SJCRH30 (cell line): ENCODE measurements at regions not wholly inside any gene's neighbourhood (a gene's known extent, or its start where the extent isn't known, plus 50 kb on each side); places are given as distances from the start of the nearest gene placed in this dataset.
"Not testable (repeated sequence)": the region's sequence is repeated elsewhere in the genome, so short reads cannot be mapped to it uniquely, and the experiment has no call there.

ENCODE experiments used
- DNase-seq, 2 experiments: peaks; one replicate each; pipeline ENCODE4 v3.0.0-alpha.2; 2015 to 2020
- H3K27ac ChIP-seq: fragments of 250-450 bp; sonication (Bioruptor Pico); 2 replicates; pipeline ENCODE4 v1.5.1; 2020; ENCODE audit warnings: mild to moderate bottlenecking, moderate library complexity
- H3K27me3 ChIP-seq: fragments of 250-450 bp; sonication (Bioruptor Pico); 2 replicates; pipeline ENCODE4 v1.5.1; 2020; ENCODE audit warnings: mild to moderate bottlenecking, moderate library complexity
- H3K36me3 ChIP-seq: fragments of 250-450 bp; sonication (Bioruptor Pico); 2 replicates; pipeline ENCODE4 v1.5.1; 2020; ENCODE audit warnings: mild to moderate bottlenecking, moderate library complexity
- H3K4me1 ChIP-seq: fragments of 250-450 bp; sonication (Bioruptor Pico); 2 replicates; pipeline ENCODE4 v1.5.1; 2020; ENCODE audit warnings: mild to moderate bottlenecking, moderate library complexity
- H3K4me3 ChIP-seq: fragments of 250-450 bp; sonication (Bioruptor Pico); 2 replicates; pipeline ENCODE4 v1.5.1; 2020; ENCODE audit warnings: mild to moderate bottlenecking, moderate library complexity
- H3K9me3 ChIP-seq: fragments of 250-450 bp; sonication (Bioruptor Pico); replicated peaks from 2 replicates; pipeline ENCODE4 v1.5.1; 2020; ENCODE audit warnings: mild to moderate bottlenecking, moderate library complexity

DNA sequence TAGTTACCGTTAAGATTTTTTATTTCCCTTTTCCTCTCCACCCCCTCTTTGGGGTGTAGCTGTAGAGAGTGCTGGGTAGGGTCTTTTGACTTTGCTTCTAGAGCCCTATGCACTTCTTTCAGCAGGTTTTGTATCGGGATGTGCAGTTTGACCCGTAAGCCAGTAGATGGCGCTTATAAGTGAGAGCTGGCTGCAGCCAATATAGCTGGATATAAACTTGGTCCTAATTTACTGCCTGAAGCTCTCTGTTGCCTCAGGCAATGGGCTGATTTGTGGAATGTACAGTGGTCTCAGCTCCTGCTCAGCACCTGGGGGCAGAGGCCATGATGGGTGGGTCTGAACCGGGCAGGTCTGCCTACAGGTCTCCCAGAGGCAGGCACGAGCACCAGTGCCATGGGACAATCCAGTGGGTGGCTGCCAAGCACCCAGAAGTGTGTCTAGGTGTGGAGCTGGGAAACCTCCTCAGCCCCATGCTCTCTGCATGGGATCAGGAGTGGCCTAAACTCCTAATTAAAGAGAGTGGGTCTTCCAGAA lies 146.5 kb downstream of the SPANXN1 start:
- no peaks in the 10 kb centered on the region for H3K4me1 ChIP-seq
- H3K36me3 ChIP-seq = no peaks in the 10 kb centered on the region

DNA sequence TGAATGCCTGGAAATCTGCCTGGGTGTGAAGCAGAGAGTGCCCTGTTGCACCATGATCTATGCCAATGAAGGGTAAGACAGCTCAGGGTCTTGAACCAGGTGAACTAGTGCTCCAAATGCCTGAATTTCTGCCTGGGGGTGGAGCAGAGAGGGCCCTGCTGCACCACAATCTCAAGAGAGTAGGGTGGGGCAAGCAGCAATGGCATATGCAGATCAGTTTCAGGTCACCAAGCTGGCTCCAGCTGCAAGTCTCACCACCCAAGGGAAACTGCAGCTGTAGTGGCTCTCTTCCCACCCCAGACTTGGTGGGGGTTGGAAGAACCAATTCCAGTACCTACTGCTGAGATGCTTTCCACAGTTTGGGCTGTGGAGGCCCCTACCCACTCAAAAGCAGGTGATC lies 147.0 kb downstream of the SPANXN1 start:
- Histone ChIP-seq H3K4me1 (no peaks in the 10 kb centered on the region), H3K9me3 (no peaks in the 10 kb centered on the region), H3K36me3 (no peaks in the 10 kb centered on the region), H3K27me3 (no peaks in the 10 kb centered on the region), H3K27ac (no peak overlapping the region), H3K4me3 (no peak overlapping the region)
- DNase-seq = no peak

More for the DNA sequence above, 146.5 kb downstream of the SPANXN1 start:
- Histone ChIP-seq H3K27me3 (no peaks in the 10 kb centered on the region), H3K27ac (no peak overlapping the region), H3K9me3 (no peaks in the 10 kb centered on the region), H3K4me3 (no peak overlapping the region)
- peak; percentile 1 to 32 for DNase-seq

DNA sequence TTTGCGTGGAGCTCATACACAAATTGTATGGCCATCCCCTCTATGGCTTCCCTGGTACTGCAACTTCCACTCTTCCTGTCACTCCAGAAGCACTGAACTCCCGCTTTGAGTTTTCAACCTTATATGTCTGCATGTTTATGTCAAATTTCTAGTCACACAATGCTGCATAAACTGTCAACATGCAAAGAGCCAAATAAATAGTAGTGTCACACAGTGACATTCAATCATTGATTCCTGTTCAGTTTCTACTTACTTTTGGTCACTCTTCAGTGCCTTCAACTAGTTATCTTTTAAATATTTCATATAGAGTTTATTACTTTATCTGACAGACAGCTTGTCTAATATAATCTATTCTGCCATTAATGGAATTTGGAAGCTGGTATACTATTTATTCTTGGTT lies 149.3 kb downstream of the SPANXN1 start:
- no peaks in the 10 kb centered on the region for H3K4me1 ChIP-seq
- no peak for DNase-seq
- H3K4me3 ChIP-seq = no peak overlapping the region

DNA sequence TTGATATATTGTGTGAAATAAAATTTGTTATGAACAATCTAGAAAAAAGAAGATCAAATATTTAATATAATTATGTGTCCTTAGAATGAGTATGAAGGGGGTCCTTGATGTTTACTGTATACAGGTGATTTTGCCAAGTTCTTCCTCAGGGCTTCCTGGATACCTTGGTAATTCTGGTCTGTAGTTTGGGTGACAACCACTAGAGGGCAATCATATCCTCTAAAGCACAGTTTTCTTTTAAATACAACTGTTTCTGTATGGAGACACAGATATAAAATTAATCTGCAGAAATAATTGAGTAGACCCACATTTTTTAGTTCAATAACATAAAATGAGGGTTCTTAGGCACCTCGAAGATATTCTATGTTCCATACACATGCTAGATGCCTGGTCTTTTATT lies 157.7 kb downstream of the SPANXN1 start:
- Histone ChIP-seq H3K36me3 (no peaks in the 10 kb centered on the region), H3K4me3 (no peak overlapping the region), H3K4me1 (no peaks in the 10 kb centered on the region), H3K9me3 (no peaks in the 10 kb centered on the region), H3K27me3 (no peaks in the 10 kb centered on the region), H3K27ac (no peak overlapping the region)
- DNase-seq = peak; percentile 2 to 43

More for the DNA sequence above, 149.3 kb downstream of the SPANXN1 start:
- H3K27ac ChIP-seq = no peak overlapping the region
- H3K9me3 ChIP-seq = no peaks in the 10 kb centered on the region
- H3K27me3 ChIP-seq = no peaks in the 10 kb centered on the region
- H3K36me3 ChIP-seq = no peaks in the 10 kb centered on the region

DNA sequence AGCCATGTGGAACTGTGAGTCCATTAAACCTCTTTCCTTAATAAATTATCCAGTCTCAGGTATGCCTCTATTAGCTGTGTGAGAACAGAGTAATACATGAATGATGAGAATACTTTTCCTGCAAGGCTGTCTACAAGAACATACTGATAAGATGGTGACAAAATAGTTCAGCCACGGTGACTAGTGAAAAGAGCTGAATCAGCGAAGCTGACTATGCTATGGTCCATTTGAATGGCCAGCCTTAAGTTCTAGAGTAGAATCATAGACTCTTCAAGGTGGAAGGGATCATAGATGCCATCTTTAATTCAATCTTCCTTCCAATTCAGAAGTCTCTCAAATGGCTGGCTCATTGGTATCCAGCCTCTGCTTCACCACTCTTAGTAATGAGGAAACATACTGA lies 163.3 kb downstream of the SPANXN1 start:
- Histone ChIP-seq H3K27me3 (no peaks in the 10 kb centered on the region), H3K36me3 (no peaks in the 10 kb centered on the region), H3K4me1 (no peaks in the 10 kb centered on the region), H3K4me3 (no peak overlapping the region), H3K9me3 (no peaks in the 10 kb centered on the region), H3K27ac (no peak overlapping the region)
- no peak for DNase-seq

DNA sequence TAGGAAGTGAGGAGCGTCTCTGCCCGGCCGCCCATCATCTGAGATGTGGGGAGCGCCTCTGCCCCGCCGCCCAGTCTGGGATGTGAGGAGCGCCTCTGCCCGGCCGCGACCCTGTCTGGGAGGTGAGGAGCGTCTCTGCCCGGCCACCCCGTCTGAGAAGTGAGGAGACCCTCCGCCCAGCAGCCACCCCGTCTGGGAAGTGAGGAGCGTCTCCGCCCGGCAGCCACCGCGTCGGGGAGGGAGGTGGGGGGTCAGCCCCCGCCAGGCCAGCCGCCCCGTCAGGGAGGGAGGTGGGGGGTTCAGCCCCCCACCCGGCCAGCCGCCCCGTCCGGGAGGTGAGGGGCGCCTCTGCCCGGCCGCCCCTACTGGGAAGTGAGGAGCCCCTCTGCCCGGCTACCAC lies 188.9 kb downstream of the SPANXN1 start:
- H3K27ac ChIP-seq, H3K27me3 ChIP-seq, H3K4me1 ChIP-seq, H3K9me3 ChIP-seq, H3K36me3 ChIP-seq, H3K4me3 ChIP-seq, DNase-seq: not testable (repeated sequence)

DNA sequence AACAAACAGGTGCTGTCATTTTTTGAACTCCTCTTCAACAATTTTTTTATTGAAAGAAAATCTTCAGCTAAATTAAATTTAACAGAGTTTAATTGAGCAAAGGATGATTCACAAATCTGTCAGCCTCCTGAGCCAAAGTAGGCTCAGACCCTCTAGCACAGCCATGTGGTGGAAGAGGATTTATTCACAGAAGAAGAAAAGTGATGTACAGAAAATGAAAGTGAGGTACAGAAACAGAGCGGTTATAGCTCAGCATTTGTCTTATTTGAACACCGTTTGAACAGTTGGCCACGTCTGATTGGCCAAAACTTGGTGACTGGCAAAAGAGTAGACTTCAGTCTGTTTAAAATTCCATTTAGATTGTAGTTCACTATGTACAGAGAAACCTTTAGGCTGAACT lies 217.3 kb downstream of the SPANXN1 start:
- H3K27me3 ChIP-seq = no peaks in the 10 kb centered on the region
- no peaks in the 10 kb centered on the region for H3K4me1 ChIP-seq
- DNase-seq = no peak
- H3K9me3 ChIP-seq = no peaks in the 10 kb centered on the region
- no peaks in the 10 kb centered on the region for H3K36me3 ChIP-seq
- no peak overlapping the region for H3K4me3 ChIP-seq
- no peak overlapping the region for H3K27ac ChIP-seq

DNA sequence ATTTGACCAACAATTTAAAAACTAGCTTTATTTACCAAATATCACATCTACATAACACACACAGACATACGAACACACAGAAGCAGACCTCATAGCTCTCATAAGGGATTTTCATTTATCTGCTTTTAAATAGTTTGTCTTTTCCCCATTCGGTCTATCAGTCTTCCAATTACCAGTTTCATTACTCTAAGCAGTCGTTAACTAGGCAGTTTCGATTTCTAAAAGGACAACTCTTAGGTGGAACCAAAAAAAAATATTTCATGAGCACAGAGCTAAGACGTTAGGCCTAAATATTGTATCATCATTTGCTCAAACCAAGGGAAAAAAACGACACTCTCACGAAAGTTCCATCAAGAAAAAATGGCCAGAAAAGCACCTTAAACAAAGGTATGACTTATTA lies 228.4 kb downstream of the SPANXN1 start:
- DNase-seq = no peak
- H3K27ac ChIP-seq = no peak overlapping the region
- H3K4me1 ChIP-seq = no peaks in the 10 kb centered on the region
- H3K9me3 ChIP-seq = no peaks in the 10 kb centered on the region
- no peaks in the 10 kb centered on the region for H3K36me3 ChIP-seq
- H3K4me3 ChIP-seq = no peak overlapping the region
- H3K27me3 ChIP-seq = no peaks in the 10 kb centered on the region

DNA sequence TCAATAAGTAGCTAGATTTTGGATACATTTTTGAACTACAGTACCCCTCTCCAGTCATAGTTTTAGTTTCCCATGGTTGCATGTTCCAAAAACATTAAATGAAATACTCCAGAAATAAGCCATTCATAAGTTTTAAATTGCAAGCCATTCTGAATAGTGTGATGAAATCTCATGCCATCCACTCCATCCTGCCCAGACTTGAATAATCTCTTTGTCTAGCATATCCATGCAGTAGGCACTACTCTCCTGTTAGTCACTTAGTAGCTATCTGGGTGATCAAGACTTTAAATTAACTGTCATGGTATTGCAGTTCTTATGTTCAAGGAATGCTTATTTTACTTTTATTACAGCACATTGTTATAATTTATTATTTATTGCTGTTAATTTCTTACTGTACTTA lies 237.4 kb downstream of the SPANXN1 start:
- Histone ChIP-seq H3K27me3 (no peaks in the 10 kb centered on the region), H3K9me3 (no peaks in the 10 kb centered on the region), H3K27ac (no peak overlapping the region), H3K4me3 (no peak overlapping the region), H3K36me3 (no peaks in the 10 kb centered on the region), H3K4me1 (no peaks in the 10 kb centered on the region)
- DNase-seq = no peak

DNA sequence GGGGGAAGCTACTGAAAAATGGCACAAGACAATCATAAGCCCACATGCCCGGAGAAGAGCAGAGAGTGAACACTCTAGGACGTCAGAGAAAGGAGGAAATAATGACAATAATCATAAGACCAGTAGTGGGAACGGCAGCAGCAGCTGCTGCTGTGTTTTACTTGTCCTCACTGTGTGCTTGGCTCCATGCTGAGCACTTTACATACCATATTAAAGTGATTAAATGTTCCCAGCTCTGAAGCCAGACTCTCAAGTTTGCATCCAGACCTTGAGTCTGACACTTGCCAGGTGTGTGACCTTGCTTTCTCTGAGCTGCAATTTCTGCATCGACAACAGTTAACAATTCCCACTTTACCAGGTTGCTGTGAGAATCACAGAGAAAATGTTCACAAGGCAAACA lies 255.4 kb downstream of the SPANXN1 start:
- no peak for DNase-seq
- no peaks in the 10 kb centered on the region for H3K36me3 ChIP-seq
- H3K27me3 ChIP-seq = no peaks in the 10 kb centered on the region
- no peaks in the 10 kb centered on the region for H3K4me1 ChIP-seq
- H3K27ac ChIP-seq = no peak overlapping the region
- H3K4me3 ChIP-seq = no peak overlapping the region
- H3K9me3 ChIP-seq = no peaks in the 10 kb centered on the region

DNA sequence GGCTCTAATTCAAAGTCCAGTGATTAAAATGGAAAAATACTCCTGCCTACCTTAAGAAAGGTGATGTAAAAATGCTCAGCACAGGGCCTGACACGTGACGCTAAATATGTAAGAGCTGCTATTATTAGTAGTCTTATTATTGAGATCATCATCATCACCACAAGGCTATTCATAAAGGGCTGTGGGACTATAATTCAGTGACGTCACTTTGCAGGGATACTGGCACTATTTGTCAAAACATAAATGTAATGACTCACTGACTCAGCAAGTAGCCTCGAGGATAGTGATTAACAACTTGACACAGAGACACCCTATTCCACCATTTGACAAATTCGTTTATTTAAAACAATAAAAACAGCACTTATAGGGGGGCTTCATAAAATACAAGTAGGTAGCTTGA lies 258.9 kb downstream of the SPANXN1 start:
- DNase-seq = no peak
- Histone ChIP-seq H3K4me1 (no peaks in the 10 kb centered on the region), H3K36me3 (no peaks in the 10 kb centered on the region), H3K9me3 (no peaks in the 10 kb centered on the region), H3K4me3 (no peak overlapping the region), H3K27me3 (no peaks in the 10 kb centered on the region), H3K27ac (no peak overlapping the region)

DNA sequence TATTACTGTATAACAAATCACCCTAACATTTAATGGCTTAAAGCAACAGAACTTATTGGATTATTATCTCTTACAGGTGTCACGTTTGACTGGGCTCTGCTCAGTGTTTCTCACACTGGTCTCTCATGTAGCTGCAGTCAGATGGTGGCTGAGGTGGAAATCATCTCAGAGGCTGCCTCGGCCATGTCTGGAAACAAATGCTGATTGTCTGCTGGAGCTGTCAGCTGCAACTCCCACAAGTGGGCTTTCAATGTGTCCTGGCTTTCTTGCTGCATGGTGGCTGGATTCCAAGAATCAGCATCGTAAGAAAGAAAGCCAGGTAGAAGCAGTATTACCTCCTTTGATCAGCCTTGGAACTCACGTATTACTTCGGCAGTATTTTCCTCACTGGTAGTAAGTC lies 277.6 kb downstream of the SPANXN1 start:
- no peak overlapping the region for H3K27ac ChIP-seq
- no peaks in the 10 kb centered on the region for H3K36me3 ChIP-seq
- H3K4me3 ChIP-seq = no peak overlapping the region
- H3K9me3 ChIP-seq = no peaks in the 10 kb centered on the region
- no peaks in the 10 kb centered on the region for H3K27me3 ChIP-seq
- no peak for DNase-seq
- no peaks in the 10 kb centered on the region for H3K4me1 ChIP-seq

DNA sequence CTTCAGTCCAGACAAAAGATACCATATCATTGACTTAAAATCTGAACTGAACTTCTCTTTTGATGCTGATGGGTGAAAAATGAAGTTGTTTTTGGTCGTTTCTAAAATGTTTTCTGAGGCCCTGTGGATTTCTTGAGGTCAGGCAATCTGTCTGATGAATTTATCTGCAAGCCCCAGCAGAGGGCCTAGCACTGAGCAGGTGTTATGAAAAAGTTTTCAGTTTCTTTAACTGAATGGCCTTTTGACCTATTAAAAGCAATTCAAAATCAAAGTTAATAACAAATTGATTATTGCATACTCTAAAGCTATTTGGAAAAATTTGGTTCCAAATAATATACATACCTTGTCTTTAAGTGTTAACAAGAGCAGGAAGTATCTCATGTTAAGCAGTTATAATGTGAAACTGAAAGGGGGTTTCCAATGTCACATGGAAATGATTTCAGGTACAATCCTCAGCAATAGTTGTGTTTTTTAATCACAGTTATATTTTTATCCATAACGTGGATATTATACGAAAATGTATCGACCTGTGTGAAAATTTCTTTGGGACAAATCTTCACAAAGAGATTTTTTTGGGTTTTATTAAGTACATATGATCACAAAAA lies 285.0 kb downstream of the SPANXN1 start:
- no peaks in the 10 kb centered on the region for H3K27me3 ChIP-seq
- no peak overlapping the region for H3K4me3 ChIP-seq
- H3K36me3 ChIP-seq = no peaks in the 10 kb centered on the region
- H3K4me1 ChIP-seq = no peaks in the 10 kb centered on the region
- H3K27ac ChIP-seq = no peak overlapping the region
- DNase-seq = no peak
- H3K9me3 ChIP-seq = no peaks in the 10 kb centered on the region

DNA sequence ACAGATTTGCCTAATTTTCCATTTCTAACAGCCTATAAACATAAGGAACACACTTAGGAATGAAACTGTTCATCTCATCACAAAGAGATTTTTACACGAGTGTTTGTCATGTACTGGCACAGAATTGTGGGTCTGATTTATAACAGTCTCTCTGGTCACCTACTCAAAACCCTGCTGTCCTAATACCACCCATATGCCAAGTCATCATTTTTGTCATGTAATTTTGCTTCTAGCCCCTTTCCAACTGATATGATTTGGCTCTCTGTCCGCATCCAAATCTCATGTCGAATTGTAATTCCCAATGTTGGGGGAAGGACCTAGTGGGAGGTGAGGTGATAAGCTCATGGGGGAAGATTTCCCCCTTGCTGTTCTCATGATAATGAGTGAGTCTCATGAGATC lies 284.1 kb upstream of the SLITRK2 start:
- H3K4me1 ChIP-seq = no peaks in the 10 kb centered on the region
- H3K9me3 ChIP-seq = no peaks in the 10 kb centered on the region

DNA sequence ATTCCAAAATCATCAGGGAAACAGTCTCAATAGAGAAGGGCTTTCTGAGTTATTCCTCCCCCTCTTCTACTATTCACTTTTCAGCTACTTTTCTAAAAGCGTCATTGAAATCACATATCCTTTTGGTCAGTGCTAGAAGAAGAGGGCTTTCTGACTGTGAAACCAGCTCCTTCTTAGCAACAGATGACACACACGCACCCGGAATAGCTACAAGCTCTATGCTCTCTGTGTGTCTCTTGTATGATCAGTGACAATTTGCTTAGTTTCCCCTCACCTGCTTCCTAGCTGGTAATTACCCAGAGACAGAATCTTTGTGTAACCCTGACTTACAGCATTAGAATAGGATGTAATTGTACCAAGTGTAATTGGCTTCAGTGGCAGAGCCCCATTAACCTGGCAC lies 268.1 kb upstream of the SLITRK2 start:
- DNase-seq = no peak
- H3K9me3 ChIP-seq = no peaks in the 10 kb centered on the region
- no peaks in the 10 kb centered on the region for H3K4me1 ChIP-seq
- no peak overlapping the region for H3K27ac ChIP-seq
- H3K4me3 ChIP-seq = no peak overlapping the region
- H3K27me3 ChIP-seq = no peaks in the 10 kb centered on the region
- H3K36me3 ChIP-seq = no peaks in the 10 kb centered on the region

More for the DNA sequence above, 284.1 kb upstream of the SLITRK2 start:
- H3K27me3 ChIP-seq = no peaks in the 10 kb centered on the region
- H3K4me3 ChIP-seq = no peak overlapping the region
- no peak overlapping the region for H3K27ac ChIP-seq
- no peak for DNase-seq
- no peaks in the 10 kb centered on the region for H3K36me3 ChIP-seq

DNA sequence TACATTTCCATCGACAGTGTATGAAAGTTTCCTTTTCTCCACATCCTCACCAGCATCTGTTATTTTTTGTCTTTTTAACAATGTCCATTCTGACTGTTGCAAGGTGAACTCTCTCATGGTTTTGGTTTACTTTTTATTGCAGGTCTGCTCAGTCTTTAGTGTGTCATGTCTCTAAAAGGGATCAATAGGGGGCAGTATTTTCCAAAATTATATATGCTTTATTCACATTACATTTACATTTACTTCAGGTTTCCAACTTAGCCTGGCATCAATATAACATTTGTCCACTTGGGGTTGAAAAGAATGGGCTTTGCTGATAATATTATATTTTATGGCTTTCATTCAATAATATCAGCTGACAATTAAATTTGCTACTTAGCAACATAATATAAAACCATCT lies 265.0 kb upstream of the SLITRK2 start:
- Histone ChIP-seq H3K36me3 (no peaks in the 10 kb centered on the region), H3K27ac (no peak overlapping the region), H3K27me3 (no peaks in the 10 kb centered on the region), H3K4me1 (no peaks in the 10 kb centered on the region), H3K9me3 (no peaks in the 10 kb centered on the region), H3K4me3 (no peak overlapping the region)
- DNase-seq = peak in 1 of 2 experiments; percentile 2
